ENCODE measurements at regions not wholly inside any gene's neighbourhood (a gene's known extent, or its start where the extent isn't known, plus 50 kb on each side); places are given as distances from the start of the nearest gene placed in this dataset.

DNA sequence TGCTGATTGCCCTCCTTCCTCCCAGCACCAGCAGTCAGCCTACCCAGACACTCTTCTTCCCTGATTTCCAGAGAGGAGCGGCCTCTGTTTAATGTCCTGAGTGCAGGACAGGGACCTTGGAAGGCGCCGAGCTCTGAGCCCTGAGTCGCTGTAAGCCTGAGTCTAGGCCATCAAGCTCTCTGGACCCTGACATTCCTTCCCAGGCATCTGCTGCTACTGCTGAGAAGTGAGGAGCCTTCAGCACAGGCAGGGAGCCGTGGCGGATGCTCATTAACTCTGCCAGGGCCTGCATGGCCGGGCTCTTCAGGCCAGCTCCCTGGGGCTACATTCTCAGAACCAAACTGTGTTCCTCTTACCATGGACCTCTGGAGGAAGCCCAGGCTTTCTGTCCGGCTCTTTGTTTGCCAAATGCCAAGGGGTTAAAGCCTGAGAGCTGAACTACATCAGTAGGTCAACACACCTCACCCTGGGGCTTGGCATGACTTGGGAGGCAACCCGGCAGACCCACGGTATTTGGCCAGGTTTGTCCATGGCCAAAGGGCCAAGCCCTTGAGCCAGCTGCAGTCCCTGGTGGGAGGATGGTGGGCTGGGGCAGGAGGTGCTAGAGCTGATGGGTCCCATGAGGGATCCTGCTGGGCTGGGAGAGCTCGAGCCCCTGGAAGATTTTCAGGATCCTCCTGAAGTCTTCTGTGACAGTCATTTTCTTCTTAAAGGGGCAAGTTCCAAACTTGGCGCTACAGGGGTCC, 721.4 kb downstream of the BRD1 start:
- no peak for DNase-seq (ENCODE audit: low read depth)

DNA sequence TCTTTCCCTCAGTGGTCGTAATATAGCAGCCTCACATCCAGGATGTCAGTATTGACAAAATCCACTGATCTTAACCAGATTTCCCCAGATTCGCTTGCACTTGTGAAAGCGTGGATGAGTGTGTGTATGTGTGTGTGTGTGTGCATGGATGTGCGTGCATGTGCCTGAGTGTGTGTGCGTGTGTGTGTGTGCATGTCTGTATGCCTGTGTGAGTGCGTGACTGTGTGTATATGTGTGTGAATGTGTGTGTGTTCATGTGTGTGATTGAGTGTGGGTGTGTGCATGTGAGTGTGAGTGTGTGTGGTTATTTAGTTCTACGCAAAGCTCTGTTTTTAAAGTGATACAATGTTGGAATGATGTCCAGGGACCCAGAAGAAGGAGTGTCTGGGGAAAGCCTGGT, 723.2 kb downstream of the BRD1 start:
- no peak for DNase-seq (ENCODE audit: low read depth)

DNA sequence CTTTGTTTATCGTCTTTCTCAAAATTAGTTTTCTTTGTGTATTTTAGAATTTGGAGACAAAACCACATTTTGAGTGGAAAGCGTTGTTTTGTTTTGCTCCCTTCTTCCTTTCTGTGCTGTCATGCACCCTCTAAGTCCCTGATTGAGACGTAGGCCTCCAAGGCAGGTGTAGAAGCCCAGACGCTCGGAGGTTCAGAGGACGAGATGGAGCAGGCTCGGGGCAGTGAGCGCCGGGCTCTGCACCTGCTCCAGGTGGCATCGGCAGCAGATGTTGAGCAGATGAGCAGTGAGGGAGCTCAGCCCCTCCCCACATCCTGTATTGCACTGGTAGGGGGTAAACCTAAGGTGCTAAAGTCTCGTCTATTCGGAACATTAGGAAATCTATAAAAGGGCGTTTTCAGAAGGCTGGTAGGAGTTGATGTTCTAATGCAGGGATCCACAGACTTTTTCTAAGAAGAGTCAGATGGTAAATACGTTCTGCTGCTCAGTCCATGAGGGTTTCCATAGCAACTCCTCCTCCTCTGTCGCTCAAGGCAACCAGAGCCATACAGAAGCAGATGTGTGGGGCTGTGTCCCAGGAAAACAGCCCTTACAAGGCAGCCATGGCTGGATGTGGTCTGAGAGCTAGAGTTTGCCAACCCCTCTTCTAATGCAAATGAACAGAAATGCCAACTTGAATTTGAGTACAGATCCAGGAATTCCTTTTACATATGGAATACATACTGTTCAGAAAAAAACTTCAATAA, 724.2 kb downstream of the BRD1 start:
- DNase-seq (ENCODE audit: low read depth) = no peak

DNA sequence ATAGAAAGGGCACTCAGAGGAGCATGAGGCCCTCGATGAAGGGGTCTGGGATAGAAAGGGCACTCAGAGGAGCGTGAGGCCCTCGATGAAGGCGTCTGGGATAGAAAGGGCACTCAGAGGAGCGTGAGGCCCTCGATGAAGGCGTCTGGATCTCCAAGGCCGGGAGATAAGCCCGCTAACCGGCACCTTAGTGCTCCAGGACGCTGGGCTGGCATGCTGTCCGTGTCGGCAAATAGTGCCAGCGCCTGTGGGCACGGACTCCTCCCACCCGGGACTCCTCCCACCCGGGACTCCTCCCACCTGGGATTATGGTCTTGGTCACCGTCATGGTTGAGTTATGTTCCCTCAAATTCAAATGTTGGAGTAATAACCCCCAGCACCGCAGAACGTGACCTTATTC, 725.3 kb downstream of the BRD1 start:
- no peak for DNase-seq (ENCODE audit: low read depth)

GRCh38 chr22:49101873-49102272, 725.8 kb downstream of the BRD1 start:
- no peak for DNase-seq (ENCODE audit: low read depth)

- DNase-seq (ENCODE audit: low read depth) = no peak
Measured at GRCh38 chr22:49101225-49101624, 726.4 kb downstream of the BRD1 start.

GRCh38 chr22:49100773-49101172, 726.9 kb downstream of the BRD1 start:
- no peak for DNase-seq (ENCODE audit: low read depth)

GRCh38 chr22:49100316-49100715, 727.4 kb downstream of the BRD1 start:
- DNase-seq (ENCODE audit: low read depth) = no peak

- no peak for DNase-seq (ENCODE audit: low read depth)
Measured at GRCh38 chr22:49099496-49100124, 728.1 kb downstream of the BRD1 start.

- DNase-seq (ENCODE audit: low read depth) = no peak
Measured at GRCh38 chr22:49099089-49099488, 728.6 kb downstream of the BRD1 start.

- DNase-seq (ENCODE audit: low read depth) = no peak
Measured at GRCh38 chr22:49097966-49098365, 729.7 kb downstream of the BRD1 start.

DNA sequence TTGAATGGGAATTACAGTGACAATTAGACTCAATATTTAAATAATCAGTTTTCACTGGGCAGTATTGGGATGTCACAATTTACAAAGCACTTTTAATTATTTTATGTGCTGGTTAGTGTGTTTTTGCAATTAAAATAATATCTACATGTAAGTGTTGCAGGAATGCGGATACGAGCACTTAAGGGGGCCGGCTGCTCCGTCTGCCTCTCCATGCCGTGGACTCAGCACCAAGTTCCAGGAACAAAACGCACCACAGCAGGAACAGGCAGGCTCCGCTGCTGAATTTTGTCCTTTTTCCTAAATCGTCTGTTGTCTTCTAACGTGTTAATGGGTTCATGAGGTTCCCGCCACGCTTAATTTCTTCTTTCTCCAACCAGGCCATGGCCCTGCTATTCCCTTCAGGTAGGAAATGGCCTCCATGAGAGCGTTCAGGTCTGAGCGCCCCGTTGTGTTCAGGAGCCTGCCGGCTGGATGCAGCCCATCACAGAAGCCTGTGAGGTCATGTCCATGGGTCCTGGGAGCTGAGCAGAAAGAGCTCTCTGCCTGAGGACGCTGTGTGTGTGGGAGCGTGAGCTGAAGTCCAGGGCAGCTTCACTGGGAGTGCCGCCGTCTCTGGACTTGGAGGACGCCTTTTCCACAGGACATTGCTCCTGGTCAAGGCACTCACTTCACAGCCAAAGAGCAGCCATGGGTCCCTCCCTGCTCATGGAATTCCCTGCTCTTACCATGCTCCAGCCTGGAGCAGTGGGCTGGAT, 730.3 kb downstream of the BRD1 start:
- no peak for DNase-seq (ENCODE audit: low read depth)

DNA sequence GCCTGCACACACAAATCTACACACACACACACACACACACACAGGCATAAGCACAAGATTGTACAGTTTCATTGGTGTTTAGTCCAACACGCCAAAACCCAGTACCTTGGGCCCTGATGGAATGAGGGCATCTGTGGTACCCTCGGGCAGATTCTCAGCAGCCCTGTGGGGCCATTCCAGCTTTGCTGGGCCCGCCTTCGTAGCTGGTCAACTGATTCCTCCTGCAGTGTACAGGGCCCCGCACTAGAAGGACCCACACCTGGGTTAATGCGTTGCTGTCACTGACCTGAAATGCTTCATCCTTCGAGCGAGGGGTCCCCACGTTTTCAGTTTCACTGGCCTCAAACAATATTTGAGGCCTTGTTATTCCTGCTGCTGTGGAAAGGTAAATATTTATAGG, 731.2 kb downstream of the BRD1 start:
- DNase-seq (ENCODE audit: low read depth) = no peak

DNA sequence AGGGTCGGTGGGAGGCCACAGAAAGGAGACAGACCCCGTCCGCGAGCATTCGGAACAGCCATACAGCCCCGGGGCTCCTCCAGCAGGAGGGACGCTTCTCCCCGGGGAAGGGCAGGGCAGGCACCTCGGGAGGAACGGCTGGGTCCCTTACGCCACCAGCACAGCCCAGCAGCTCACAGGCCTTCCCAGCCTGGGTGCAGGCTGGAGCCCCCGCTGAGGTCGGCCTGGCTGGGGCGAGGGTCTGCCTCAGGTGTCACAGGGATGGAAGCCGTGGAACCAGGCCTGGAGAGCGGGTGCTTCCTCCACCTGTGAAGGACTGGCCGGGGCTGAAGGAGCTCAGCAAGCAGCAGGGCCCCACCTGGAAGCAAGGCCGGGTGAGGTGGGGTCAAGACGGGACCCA, 732.3 kb downstream of the BRD1 start:
- DNase-seq (ENCODE audit: low read depth) = no peak

DNA sequence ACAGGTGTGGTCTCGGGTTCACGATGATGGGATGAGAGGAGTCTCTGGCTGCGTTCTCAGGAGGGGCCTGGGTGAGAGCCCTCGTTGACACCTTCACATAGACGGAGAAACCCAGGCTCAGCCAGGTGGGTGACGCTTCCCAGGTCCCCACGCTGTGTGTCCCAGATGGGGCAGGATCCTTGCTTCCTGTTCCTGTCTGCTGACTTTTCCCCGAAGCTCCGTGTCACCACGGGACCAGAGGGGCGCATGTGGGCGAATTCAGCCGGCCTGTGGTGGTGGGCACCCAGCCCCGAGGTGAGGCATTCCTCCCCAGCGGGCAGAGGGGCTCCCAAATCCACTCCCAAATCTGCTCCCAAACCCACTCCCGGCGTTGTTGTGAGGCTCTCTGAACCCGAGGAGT, 732.8 kb downstream of the BRD1 start:
- no peak for DNase-seq (ENCODE audit: low read depth)

- DNase-seq (ENCODE audit: low read depth) = no peak
Measured at GRCh38 chr22:49094151-49094550, 733.5 kb downstream of the BRD1 start.

- DNase-seq (ENCODE audit: low read depth) = no peak
Measured at GRCh38 chr22:49093192-49093880, 734.3 kb downstream of the BRD1 start.

DNA sequence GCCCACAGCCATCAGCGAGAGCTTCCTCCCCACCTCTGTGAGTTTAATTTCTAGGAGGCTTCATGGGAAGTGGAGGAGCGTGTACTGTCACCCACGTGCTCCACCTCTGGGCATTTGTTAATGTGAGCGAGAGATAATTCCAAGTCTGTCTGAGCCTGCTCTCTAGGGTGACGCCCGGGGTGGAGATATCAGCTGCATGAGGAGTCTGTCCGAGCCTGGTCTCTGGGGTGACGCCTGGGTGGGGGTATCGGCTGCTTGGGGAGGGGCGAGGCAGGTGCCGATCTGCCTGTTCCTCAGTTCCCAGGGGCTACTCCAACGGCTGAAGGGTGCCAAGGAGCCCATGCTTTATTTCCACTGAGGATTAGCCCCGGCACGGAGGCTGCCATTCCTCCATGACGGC, 735.0 kb downstream of the BRD1 start:
- no peak for DNase-seq (ENCODE audit: low read depth)

DNA sequence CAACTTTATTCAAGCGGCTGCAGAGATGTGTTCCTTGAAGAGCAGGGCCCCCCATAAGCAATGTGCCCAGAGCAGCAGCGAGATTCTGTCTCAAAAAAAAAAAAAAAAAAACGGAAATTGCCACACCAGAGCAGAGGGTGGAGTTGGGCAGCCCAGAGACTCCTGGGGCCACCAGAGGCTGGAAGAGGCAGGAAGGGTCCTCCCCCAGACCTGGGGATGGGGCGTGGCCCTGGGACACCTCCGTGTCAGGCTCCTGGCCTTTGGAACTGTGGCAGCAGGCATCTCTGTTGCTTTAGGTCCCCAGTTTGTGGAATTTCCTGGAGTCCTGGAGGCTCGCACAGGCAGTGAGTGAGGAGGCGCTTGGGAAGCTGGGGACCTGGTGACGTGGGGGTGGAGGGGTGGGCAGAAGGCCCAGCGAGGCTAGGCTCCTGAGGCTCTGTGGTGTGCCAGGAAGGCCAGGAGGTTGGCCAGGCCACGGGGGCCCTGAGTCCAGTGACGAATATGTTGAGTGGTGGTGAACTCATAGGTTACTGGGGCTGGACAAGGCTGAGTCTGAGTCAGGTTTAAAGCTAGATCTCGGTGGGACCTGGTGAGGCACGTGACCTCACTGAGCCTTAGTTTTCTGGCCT, 735.6 kb downstream of the BRD1 start:
- no peak for DNase-seq (ENCODE audit: low read depth)

GRCh38 chr22:49091451-49091850, 736.2 kb downstream of the BRD1 start:
- no peak for DNase-seq (ENCODE audit: low read depth)

DNA sequence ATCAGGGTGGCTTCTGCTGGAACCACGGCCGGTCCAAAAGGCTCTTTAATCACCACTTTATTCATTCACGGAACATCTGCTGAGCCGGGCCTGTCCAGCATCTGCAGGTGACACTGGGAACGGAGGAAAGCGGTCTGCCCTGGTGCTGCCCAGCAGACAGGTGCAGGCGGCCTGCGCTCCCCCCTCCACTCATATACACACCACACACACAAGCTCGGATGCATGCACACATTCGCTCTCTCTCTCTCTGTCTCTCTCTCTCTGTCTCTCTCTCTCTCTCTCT, 736.9 kb downstream of the BRD1 start:
- no peak for DNase-seq (ENCODE audit: low read depth)

Data from GM04503 (cell line).